OCI-LY3 (cell line): ENCODE measurements at regions not wholly inside any gene's neighbourhood (a gene's known extent, or its start where the extent isn't known, plus 50 kb on each side); places are given as distances from the start of the nearest gene placed in this dataset.
A peak's percentile ranks its signal among the peaks of the same experiment; 100 is the strongest.

Experiments
- H2AFZ ChIP-seq: fragments of 200-600, 300-600 bp; shearing (Covaris generic); 2 replicates; pipeline ENCODE4 v1.6.0; 2014; ENCODE audit warnings: antibody characterized with exemption, low read depth, low read length
- H3K27ac ChIP-seq: fragments of 200-600, 300-600 bp; sonication (generic); 2 replicates; pipeline ENCODE4 v1.5.1; 2014; ENCODE audit warnings: mild to moderate bottlenecking, low read length, moderate library complexity, mixed read lengths
- H3K27me3 ChIP-seq: fragments of 200-600, 300-600 bp; sonication (generic); 2 replicates; pipeline ENCODE4 v1.6.1; 2014; ENCODE audit warnings: low read depth, low read length, mixed read lengths
- H3K36me3 ChIP-seq: fragments of 200-600, 300-600 bp; sonication (generic); replicated peaks from 2 replicates; pipeline ENCODE3; 2014; ENCODE audit warnings: low read depth, low read length, mixed read lengths
- H3K4me1 ChIP-seq: fragments of 300-600, 200-600 bp; sonication (generic); 2 replicates; pipeline ENCODE4 v1.6.1; 2014; ENCODE audit warnings: low read length, mixed read lengths
- H3K4me2 ChIP-seq: fragments of 200-600, 300-600 bp; sonication (generic); 2 replicates; pipeline ENCODE4 v1.6.1; 2014; ENCODE audit warnings: low read length, mixed read lengths
- H3K4me3 ChIP-seq: fragments of 300-600, 200-600 bp; sonication (generic); 2 replicates; pipeline ENCODE4 v1.5.1; 2014; ENCODE audit warnings: antibody characterized with exemption, mild to moderate bottlenecking, low read length, moderate library complexity
- H3K79me2 ChIP-seq: fragments of 300-600, 200-600 bp; shearing (Covaris generic); 2 replicates; pipeline ENCODE4 v1.6.1; 2014; ENCODE audit warnings: mild to moderate bottlenecking, low read length, mixed read lengths
- H3K9ac ChIP-seq: fragments of 300-600, 200-600 bp; shearing (Covaris generic); 2 replicates; pipeline ENCODE4 v1.6.0; 2014; ENCODE audit warnings: mild to moderate bottlenecking, low read length, moderate library complexity
- H3K9me3 ChIP-seq: fragments of 200-600, 300-600 bp; shearing (Covaris generic); 2 replicates; pipeline ENCODE4 v1.6.1; 2014; ENCODE audit warnings: low read length, mixed read lengths; ENCODE audit not compliant: insufficient read depth
- H4K20me1 ChIP-seq: fragments of 200-600, 300-600 bp; sonication (generic); 2 replicates; pipeline ENCODE4 v1.6.1; 2016; ENCODE audit warnings: low read length, mixed read lengths; ENCODE audit not compliant: insufficient read depth
- CTCF ChIP-seq: fragments of 200-600, 300-600 bp; sonication (generic); IDR thresholded peaks from 2 replicates; pipeline ENCODE4 v1.5.1; 2014; ENCODE audit warnings: antibody characterized with exemption, low read length, low read depth
- EZH2phosphoT487 ChIP-seq: fragments of 200-600 bp; shearing (Covaris generic); IDR thresholded peaks from 2 replicates; pipeline ENCODE4 v1.6.1; 2018; ENCODE audit warnings: antibody characterized with exemption, mixed run types, low read depth

- H3K36me3 ChIP-seq, result no peaks in the 10 kb centered on the region
- H3K4me3 ChIP-seq, result no peak overlapping the region
- no peak overlapping the region for H3K27ac ChIP-seq
- no peak overlapping the region for H3K9ac ChIP-seq
- H2AFZ ChIP-seq, result no peak overlapping the region
- H3K4me1 ChIP-seq, result no peaks in the 10 kb centered on the region
- H3K9me3 ChIP-seq, result no peaks in the 10 kb centered on the region
- H3K27me3 ChIP-seq, result 0 out of 2 replicates have a peak, but pooled peaks cover 2% of the 10 kb centered on the region
- no peaks in the 10 kb centered on the region for H4K20me1 ChIP-seq
- TF ChIP-seq CTCF (peak; percentile 24; the same call in 1 of the 2 replicates), EZH2phosphoT487 (no peak)
- no peaks in the 10 kb centered on the region for H3K79me2 ChIP-seq
- H3K4me2 ChIP-seq, result no peak overlapping the region
These were observed 138.7 kb upstream of the ZNF516 start for GRCh38 chr18:76633588-76634269.

- Histone ChIP-seq H3K9me3 (no peaks in the 10 kb centered on the region), H3K36me3 (no peaks in the 10 kb centered on the region)
These were observed 132.4 kb upstream of the ZNF516 start for GRCh38 chr18:76627444-76627843.

GRCh38 chr18:76626991-76627390 is 131.9 kb upstream of the ZNF516 start:
- no peak for TF ChIP-seq EZH2phosphoT487
- no peak for TF ChIP-seq CTCF
- Histone ChIP-seq H2AFZ (no peak overlapping the region), H3K4me1 (no peaks in the 10 kb centered on the region), H3K27ac (no peak overlapping the region), H3K4me3 (no peak overlapping the region), H3K27me3 (peaks cover 4% of the 10 kb centered on the region; the same call in 1 of the 2 replicates), H4K20me1 (no peaks in the 10 kb centered on the region), H3K4me2 (no peak overlapping the region), H3K79me2 (no peaks in the 10 kb centered on the region), H3K9me3 (no peaks in the 10 kb centered on the region), H3K36me3 (no peaks in the 10 kb centered on the region), H3K9ac (no peak overlapping the region)

More at GRCh38 chr18:76627444-76627843, 132.4 kb upstream of the ZNF516 start:
- TF ChIP-seq EZH2phosphoT487 (no peak), CTCF (no peak)
- Histone ChIP-seq H3K4me3 (no peak overlapping the region), H3K27me3 (peaks cover 4% of the 10 kb centered on the region; the same call in 1 of the 2 replicates), H3K4me1 (no peaks in the 10 kb centered on the region), H3K9ac (no peak overlapping the region), H2AFZ (no peak overlapping the region), H3K79me2 (no peaks in the 10 kb centered on the region), H3K4me2 (no peak overlapping the region), H4K20me1 (no peaks in the 10 kb centered on the region), H3K27ac (no peak overlapping the region)

- no peaks in the 10 kb centered on the region for H3K9me3 ChIP-seq
- no peak overlapping the region for H3K4me3 ChIP-seq
- H2AFZ ChIP-seq, result no peak overlapping the region
- H3K9ac ChIP-seq, result no peak overlapping the region
- no peak overlapping the region for H3K27ac ChIP-seq
- H3K4me2 ChIP-seq, result no peak overlapping the region
- H3K36me3 ChIP-seq, result no peaks in the 10 kb centered on the region
- no peaks in the 10 kb centered on the region for H4K20me1 ChIP-seq
- no peak for TF ChIP-seq EZH2phosphoT487
- no peak for TF ChIP-seq CTCF
- H3K4me1 ChIP-seq, result no peaks in the 10 kb centered on the region
- peaks cover 14% of the 10 kb centered on the region for H3K27me3 ChIP-seq
- H3K79me2 ChIP-seq, result no peaks in the 10 kb centered on the region
These were observed 127.6 kb upstream of the ZNF516 start for GRCh38 chr18:76622651-76623050.
